22Rv1 (cell line): ENCODE measurements at regions not wholly inside any gene's neighbourhood (a gene's known extent, or its start where the extent isn't known, plus 50 kb on each side); places are given as distances from the start of the nearest gene placed in this dataset.

Experiments used
- H3K27ac ChIP-seq: fragments of 450-650 bp; 2 replicates; pipeline ENCODE4 v1.5.1; 2017
- ZFX ChIP-seq: fragments of 450-650 bp; IDR thresholded peaks from 2 replicates; pipeline ENCODE4 v1.6.1; 2017; ENCODE audit warnings: antibody characterized with exemption, borderline replicate concordance
- TF ChIP-seq, protein P1 (sequence below): fragments of 450-650 bp; IDR thresholded peaks from 2 replicates; pipeline ENCODE4 v1.5.1; 2017; ENCODE audit warnings: mild to moderate bottlenecking

DNA sequence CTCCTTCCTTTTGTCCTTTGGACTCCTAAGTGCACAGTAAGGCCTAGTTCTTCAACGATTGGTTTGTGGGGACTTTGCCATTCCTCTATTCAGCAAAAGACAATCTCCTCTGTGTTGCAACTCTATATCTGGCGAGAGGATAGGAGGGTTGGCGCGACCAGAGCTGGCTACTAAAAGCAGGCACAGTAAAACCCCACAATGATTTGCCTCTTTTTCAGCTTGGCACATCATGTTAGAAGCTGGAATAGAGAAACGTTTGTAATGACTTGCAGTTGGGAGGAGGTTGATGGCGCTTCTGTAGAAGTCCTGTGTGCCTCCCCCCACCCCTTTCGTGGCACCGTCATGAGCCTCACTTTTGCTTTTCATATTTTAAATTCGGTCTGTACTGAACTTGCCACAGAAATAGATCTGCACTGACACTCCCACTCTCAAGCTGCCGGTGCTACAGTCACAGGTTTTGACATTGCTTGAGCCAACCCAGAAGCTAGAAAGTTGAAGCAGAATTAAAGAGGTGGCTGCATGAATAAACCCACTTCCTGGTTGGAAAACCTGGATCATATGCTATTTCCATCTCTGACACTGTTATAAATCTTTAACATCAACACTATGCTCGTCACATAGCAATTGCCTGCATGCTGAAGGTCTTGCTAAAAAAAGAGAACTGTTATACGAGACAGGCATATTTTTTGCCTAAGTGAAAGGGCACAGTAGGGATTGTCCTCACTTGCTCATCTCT is 315.3 kb upstream of the PRICKLE1 start:
- H3K27ac ChIP-seq: no peak overlapping the region
- TF ChIP-seq ZFX: no peak
- TF ChIP-seq, protein P1, sequence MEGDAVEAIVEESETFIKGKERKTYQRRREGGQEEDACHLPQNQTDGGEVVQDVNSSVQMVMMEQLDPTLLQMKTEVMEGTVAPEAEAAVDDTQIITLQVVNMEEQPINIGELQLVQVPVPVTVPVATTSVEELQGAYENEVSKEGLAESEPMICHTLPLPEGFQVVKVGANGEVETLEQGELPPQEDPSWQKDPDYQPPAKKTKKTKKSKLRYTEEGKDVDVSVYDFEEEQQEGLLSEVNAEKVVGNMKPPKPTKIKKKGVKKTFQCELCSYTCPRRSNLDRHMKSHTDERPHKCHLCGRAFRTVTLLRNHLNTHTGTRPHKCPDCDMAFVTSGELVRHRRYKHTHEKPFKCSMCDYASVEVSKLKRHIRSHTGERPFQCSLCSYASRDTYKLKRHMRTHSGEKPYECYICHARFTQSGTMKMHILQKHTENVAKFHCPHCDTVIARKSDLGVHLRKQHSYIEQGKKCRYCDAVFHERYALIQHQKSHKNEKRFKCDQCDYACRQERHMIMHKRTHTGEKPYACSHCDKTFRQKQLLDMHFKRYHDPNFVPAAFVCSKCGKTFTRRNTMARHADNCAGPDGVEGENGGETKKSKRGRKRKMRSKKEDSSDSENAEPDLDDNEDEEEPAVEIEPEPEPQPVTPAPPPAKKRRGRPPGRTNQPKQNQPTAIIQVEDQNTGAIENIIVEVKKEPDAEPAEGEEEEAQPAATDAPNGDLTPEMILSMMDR: no peak

DNA sequence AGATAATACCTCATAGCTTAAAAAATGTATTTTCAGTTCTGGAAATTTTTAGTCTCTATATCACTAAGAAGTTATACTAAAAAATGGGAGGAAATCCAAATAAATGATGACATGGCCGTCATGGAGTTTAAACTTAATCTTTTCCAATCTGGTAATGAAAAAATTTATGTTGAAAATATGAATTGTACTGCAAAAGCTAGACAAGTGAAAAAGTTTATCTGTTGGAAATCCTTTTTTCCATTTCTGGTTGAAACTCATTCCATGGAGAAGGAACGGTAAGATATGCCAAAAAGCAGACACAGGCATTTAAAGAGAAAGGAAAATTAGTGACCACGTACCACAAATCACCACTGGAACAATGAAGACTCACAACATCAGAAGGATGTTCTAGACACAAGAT is 314.2 kb upstream of the PRICKLE1 start:
- TF ChIP-seq, protein P1: no peak
- TF ChIP-seq ZFX: no peak
- H3K27ac ChIP-seq: no peak overlapping the region

DNA sequence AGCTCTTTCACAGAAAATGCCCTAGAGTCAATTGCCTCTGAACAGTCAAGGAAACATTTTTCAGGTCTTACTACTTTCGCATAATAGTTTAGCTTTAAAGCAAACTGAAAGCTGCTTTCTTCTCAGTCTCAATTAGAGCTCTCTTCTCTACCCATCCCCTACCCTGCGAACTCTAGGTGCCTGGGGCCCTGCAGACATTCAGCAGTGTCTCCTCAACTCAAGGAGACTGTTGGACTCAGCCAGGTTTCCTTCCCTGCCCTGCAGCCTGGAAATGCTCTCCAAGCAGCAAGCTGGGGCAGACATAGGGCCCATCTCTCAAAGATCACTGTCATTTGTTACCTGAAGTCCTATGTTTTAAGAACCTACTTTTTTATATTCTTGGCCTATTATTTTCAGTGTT is 312.5 kb upstream of the PRICKLE1 start:
- no peak for TF ChIP-seq ZFX
- TF ChIP-seq, protein P1: no peak
- H3K27ac ChIP-seq: no peak overlapping the region

DNA sequence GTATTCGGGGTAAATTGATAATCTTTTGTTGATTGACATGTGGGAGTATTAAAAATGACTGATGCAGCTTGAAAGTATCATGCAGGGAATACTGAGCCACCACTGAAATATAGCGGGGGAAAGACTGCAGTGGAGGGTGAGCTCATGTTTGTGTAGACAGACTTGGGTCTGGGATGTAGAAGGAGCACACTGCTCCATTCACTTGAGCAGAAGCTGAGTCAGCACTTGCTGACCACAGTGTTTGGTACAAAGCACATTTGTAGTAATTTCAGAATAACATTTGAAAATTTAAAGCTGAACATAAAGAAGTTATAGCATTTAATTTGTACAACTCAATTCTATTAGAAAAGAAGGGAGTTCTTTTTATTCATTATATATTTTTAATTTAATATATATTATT is 304.3 kb upstream of the PRICKLE1 start:
- TF ChIP-seq, protein P1: no peak
- TF ChIP-seq ZFX: no peak
- H3K27ac ChIP-seq: no peak overlapping the region

DNA sequence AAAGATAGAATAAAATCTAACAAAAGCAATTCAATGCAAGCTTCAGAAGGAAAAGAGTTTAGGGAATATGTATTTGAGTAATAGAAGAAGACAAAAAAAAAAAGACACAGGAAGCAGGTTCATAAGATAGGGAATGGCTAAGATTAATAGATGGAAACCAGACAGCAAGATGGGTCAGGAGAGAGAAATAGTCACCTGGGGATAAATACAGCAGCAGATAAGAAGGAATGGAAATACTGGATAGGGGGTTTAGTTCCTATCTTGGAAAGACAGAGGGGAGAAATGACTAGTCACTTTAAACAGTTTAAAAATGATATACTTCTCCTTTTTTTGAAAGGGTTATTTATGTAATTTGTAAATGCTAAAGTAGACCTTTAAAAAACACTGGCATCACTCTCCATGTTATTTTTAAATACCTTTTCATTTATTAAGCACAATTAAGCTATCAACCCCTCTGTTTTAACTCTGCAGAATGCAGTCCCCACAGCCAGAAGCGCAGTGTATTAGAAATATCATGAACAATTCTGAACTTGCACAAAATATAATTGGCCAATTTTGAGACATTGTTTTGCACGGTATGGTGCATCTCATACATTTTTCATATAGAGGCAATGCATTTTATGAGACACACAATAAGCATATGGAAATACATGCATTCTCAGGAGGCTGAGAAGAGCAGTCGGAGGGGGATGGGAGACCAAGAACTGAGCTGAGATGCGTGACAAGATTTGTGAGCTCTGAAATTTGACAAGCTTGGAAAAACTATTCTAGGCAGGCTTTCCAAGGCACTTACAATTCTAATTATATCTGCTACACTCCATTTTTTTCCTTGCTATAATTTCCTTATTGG is 303.4 kb upstream of the PRICKLE1 start:
- no peak for TF ChIP-seq ZFX
- TF ChIP-seq, protein P1: no peak

DNA sequence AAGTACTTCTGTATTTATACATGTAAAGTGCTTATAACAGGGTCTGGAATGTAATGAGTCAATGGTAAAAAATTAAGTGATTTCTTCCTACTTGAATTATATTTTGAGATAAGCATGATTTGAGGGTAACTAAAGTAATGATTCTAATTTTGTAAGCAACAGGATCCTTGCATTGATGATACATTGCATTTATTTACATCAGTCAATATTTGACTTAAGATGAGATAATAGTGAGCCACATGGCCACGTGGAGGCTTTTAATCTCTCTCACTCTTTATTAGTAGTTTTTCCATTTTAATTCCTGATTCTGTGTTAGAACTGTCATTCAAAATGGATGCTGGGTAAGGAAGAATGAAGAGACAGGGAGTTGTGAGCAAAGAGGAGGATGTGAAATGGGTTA is 298.1 kb upstream of the PRICKLE1 start:
- no peak overlapping the region for H3K27ac ChIP-seq
- TF ChIP-seq, protein P1: no peak
- TF ChIP-seq ZFX: no peak

More for the DNA sequence above, 303.4 kb upstream of the PRICKLE1 start:
- H3K27ac ChIP-seq: no peak overlapping the region

DNA sequence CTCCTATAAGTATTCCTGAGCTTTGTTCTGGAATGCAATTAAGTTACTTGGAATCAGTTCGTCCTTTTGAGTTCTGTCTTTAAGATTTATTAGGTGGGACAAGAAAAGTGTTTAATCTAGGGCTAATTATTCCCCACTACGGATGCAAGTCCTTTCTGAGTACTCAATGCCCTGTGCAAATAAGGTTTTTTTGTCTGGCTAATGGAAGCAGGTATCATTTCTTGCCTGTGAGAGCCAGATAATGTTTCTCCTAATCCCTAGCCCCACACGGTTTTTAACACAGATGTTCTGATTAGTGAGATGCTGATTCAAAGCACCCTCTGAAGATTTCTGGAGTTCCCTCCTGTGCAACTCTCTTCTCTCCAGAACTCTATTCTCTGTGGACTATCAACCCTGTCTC is 296.6 kb upstream of the PRICKLE1 start:
- no peak overlapping the region for H3K27ac ChIP-seq
- no peak for TF ChIP-seq ZFX
- TF ChIP-seq, protein P1: no peak
